Endodermal cell (in vitro differentiated cells): ENCODE measurements at regions not wholly inside any gene's neighbourhood (a gene's known extent, or its start where the extent isn't known, plus 50 kb on each side); places are given as distances from the start of the nearest gene placed in this dataset.

Source experiments
- DNase-seq: peaks from one replicate; pipeline ENCODE4 v3.0.0-alpha.2; 2017
- H3K27ac ChIP-seq: 2 replicates; pipeline ENCODE4 v1.5.1; 2013; ENCODE audit warnings: mild to moderate bottlenecking, low read depth, low read length, moderate library complexity
- H3K27me3 ChIP-seq: 2 replicates; pipeline ENCODE4 v1.6.1; 2013; ENCODE audit warnings: mild to moderate bottlenecking, low read length, moderate library complexity; ENCODE audit not compliant: insufficient read depth, control insufficient read depth, poor library complexity, severe bottlenecking
- H3K36me3 ChIP-seq: 2 replicates; pipeline ENCODE4 v1.7.0; 2013; ENCODE audit warnings: mild to moderate bottlenecking, low read length, moderate library complexity; ENCODE audit not compliant: control insufficient read depth, insufficient read depth
- H3K4me1 ChIP-seq: one replicate; pipeline ENCODE4 v1.7.0; 2013; ENCODE audit warnings: low read length; ENCODE audit not compliant: control insufficient read depth, insufficient read depth
- H3K4me3 ChIP-seq: 2 replicates; pipeline ENCODE4 v1.5.1; 2013; ENCODE audit warnings: mild to moderate bottlenecking, low read length, moderate library complexity
- H3K9ac ChIP-seq: 2 replicates; pipeline ENCODE4 v1.6.1; 2013; ENCODE audit warnings: mild to moderate bottlenecking, low read length, moderate library complexity; ENCODE audit not compliant: poor library complexity, severe bottlenecking; ENCODE audit errors: extremely low read depth
- H3K9me3 ChIP-seq: 2 replicates; pipeline ENCODE4 v1.6.1; 2013; ENCODE audit warnings: mild to moderate bottlenecking, low read length, moderate library complexity; ENCODE audit not compliant: control insufficient read depth
- H3K27ac Mint-ChIP-seq: 2 replicates; pipeline ENCODE4 v1.8.0; 2020; ENCODE audit warnings: mixed read lengths
- H3K27me3 Mint-ChIP-seq: 2 replicates; pipeline ENCODE4 v1.8.0; 2021; ENCODE audit warnings: mild to moderate bottlenecking, mixed read lengths; ENCODE audit not compliant: insufficient read depth
- H3K36me3 Mint-ChIP-seq: 2 replicates; pipeline ENCODE4 v1.8.0; 2020; ENCODE audit warnings: low read depth, mixed read lengths
- H3K4me1 Mint-ChIP-seq: 2 replicates; pipeline ENCODE4 v1.8.0; 2020; ENCODE audit warnings: mixed read lengths
- H3K4me3 Mint-ChIP-seq: 2 replicates; pipeline ENCODE4 v1.8.0; 2020; ENCODE audit warnings: mild to moderate bottlenecking, moderate library complexity, mixed read lengths
- H3K9me3 Mint-ChIP-seq: 2 replicates; pipeline ENCODE4 v1.8.0; 2020; ENCODE audit warnings: mild to moderate bottlenecking, mixed read lengths
- WGBS, 2 experiments: methylation state at CpG; one replicate each; pipeline versions ENCODE4 v1.1.5 to v1.1.7; 2013; ENCODE audit warnings: missing lambda C conversion rate in 2 of 2, mixed read lengths in 1 of 2; ENCODE audit not compliant: insufficient coverage in 1 of 2, insufficient read length in 1 of 2; 5-methylcytosine and 5-hydroxymethylcytosine counted together
- TF ChIP-seq, protein P1 (sequence below): fragments of 200-600 bp; sonication (generic); conservative IDR thresholded peaks from 2 replicates; pipeline ENCODE4 v1.5.0; 2021; ENCODE audit warnings: antibody characterized with exemption, mild to moderate bottlenecking

DNA sequence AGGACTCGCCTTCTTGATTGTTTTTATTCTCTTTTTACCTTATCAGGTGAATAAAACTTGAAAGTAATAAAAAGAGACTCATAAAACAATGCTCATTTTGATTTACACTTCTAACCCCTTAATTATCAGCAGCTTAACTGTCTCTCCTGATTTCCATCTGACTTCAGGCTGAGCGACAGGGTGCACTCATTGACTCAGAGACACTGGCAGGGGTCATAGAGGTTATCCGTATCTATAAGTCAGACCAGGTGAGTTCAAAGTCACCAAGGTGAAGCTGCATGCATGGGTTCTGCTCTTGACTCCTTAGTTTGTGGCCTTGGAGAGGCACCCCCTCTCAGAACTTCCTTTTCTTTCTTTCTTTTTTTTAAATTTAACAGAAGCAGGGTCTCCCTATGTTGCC lies 116.4 kb upstream of the SLC34A2 start:
- no peaks in the 10 kb centered on the region for H3K9me3 Mint-ChIP-seq
- Histone ChIP-seq H3K27ac (no peak overlapping the region), H3K9ac (no peak overlapping the region), H3K4me3 (no peak overlapping the region), H3K4me1 (no peaks in the 10 kb centered on the region), H3K9me3 (no peaks in the 10 kb centered on the region), H3K27me3 (no peaks in the 10 kb centered on the region), H3K36me3 (no peaks in the 10 kb centered on the region)
- 83 to 86% methylated on average over 2 to 3 of the region's 3 CpGs for WGBS, 2 experiments
- H3K36me3 Mint-ChIP-seq, result no peaks in the 10 kb centered on the region
- no peak overlapping the region for H3K27ac Mint-ChIP-seq
- peaks cover 16% of the 10 kb centered on the region for H3K4me1 Mint-ChIP-seq
- no peak for DNase-seq
- H3K4me3 Mint-ChIP-seq, result no peak overlapping the region
- no peaks in the 10 kb centered on the region for H3K27me3 Mint-ChIP-seq
- TF ChIP-seq, protein P1, sequence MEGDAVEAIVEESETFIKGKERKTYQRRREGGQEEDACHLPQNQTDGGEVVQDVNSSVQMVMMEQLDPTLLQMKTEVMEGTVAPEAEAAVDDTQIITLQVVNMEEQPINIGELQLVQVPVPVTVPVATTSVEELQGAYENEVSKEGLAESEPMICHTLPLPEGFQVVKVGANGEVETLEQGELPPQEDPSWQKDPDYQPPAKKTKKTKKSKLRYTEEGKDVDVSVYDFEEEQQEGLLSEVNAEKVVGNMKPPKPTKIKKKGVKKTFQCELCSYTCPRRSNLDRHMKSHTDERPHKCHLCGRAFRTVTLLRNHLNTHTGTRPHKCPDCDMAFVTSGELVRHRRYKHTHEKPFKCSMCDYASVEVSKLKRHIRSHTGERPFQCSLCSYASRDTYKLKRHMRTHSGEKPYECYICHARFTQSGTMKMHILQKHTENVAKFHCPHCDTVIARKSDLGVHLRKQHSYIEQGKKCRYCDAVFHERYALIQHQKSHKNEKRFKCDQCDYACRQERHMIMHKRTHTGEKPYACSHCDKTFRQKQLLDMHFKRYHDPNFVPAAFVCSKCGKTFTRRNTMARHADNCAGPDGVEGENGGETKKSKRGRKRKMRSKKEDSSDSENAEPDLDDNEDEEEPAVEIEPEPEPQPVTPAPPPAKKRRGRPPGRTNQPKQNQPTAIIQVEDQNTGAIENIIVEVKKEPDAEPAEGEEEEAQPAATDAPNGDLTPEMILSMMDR, result no peak

DNA sequence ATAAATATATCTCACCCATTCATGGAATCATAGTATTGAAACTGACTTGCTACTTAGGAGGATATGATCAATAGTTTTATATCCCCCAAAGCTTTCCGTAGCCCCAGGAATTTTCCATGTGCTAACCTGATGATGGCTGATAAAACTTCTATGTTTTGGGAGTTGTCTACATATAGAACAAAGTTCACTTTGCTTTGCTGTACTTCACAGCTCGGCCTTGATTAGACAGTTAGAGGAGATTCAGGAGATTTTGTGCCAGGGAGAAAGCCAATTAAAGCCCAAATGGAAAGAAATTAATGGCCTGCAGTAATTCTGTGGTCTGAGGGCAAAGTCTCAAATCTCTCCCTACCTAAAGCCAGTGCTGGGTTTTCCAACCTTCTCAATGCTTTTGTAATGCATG lies 114.9 kb upstream of the SLC34A2 start:
- Histone ChIP-seq H3K36me3 (no peaks in the 10 kb centered on the region), H3K4me3 (no peak overlapping the region), H3K4me1 (no peaks in the 10 kb centered on the region), H3K9ac (no peak overlapping the region), H3K27me3 (no peaks in the 10 kb centered on the region), H3K9me3 (no peaks in the 10 kb centered on the region), H3K27ac (no peak overlapping the region)
- H3K36me3 Mint-ChIP-seq, result no peaks in the 10 kb centered on the region
- TF ChIP-seq, protein P1, result no peak
- H3K4me3 Mint-ChIP-seq, result no peak overlapping the region
- peaks cover 8% of the 10 kb centered on the region for H3K4me1 Mint-ChIP-seq
- H3K9me3 Mint-ChIP-seq, result no peaks in the 10 kb centered on the region
- 95 to 100% methylated on average over 2 of the region's 2 CpGs for WGBS, 2 experiments
- DNase-seq, result no peak
- H3K27ac Mint-ChIP-seq, result no peak overlapping the region
- no peaks in the 10 kb centered on the region for H3K27me3 Mint-ChIP-seq

DNA sequence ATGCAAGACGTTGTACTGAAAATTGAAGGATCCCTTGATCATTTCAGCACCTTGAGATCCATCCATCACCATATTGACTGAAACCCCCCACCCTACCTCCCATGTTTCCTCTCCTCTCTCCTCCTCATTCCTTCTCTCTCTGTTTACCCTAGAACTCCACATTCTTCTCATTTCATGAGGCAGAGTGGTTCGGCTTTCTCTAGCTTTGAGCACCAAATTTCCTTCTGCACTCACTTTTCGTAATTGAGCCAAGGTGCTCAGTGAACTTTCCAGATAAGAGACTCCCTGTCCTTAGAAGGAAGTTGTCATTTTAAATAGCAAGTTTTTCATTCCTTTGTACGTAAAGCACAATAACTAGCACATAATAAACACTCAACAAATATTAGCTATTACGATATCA lies 108.3 kb upstream of the SLC34A2 start:
- H3K4me1 Mint-ChIP-seq, result peaks cover 12% of the 10 kb centered on the region
- Histone ChIP-seq H3K4me3 (no peak overlapping the region), H3K27ac (no peak overlapping the region), H3K36me3 (no peaks in the 10 kb centered on the region), H3K9ac (no peak overlapping the region), H3K27me3 (no peaks in the 10 kb centered on the region), H3K4me1 (no peaks in the 10 kb centered on the region), H3K9me3 (no peaks in the 10 kb centered on the region)
- WGBS, 2 experiments, result 95% methylated on average over 5 of the region's 5 CpGs
- no peak overlapping the region for H3K4me3 Mint-ChIP-seq
- no peak for DNase-seq
- H3K27ac Mint-ChIP-seq, result no peak overlapping the region
- H3K9me3 Mint-ChIP-seq, result no peaks in the 10 kb centered on the region
- TF ChIP-seq, protein P1, result no peak
- H3K36me3 Mint-ChIP-seq, result no peaks in the 10 kb centered on the region
- H3K27me3 Mint-ChIP-seq, result no peaks in the 10 kb centered on the region
